ENCODE measurements at regions not wholly inside any gene's neighbourhood (a gene's known extent, or its start where the extent isn't known, plus 50 kb on each side); places are given as distances from the start of the nearest gene placed in this dataset.

- no peaks in the 10 kb centered on the region for H3K36me3 Mint-ChIP-seq
- no peak overlapping the region for H3K27ac Mint-ChIP-seq
- TF ChIP-seq CTCF (IDR thresholded peaks at IDR 0.05; ENCODE audit: unreplicated experiment): no peak
- no peaks in the 10 kb centered on the region for H3K9me3 Mint-ChIP-seq
- peaks cover 9% of the 10 kb centered on the region for H3K4me1 Mint-ChIP-seq
- DNase-seq (ENCODE audit: low spot score in 2 of 2, unreplicated experiment in 2 of 2): no peak
- no peaks in the 10 kb centered on the region for H3K27me3 Mint-ChIP-seq (ENCODE audit: low read depth)
- no peak overlapping the region for H3K4me3 Mint-ChIP-seq
These were observed 261.0 kb downstream of the PDGFC start for GRCh38 chr4:156710365-156711192.

- no peak for DNase-seq (ENCODE audit: low spot score in 2 of 2, unreplicated experiment in 2 of 2)
- Mint-ChIP-seq H3K4me3 (no peak overlapping the region), H3K4me1 (peaks cover 20% of the 10 kb centered on the region), H3K27me3 (ENCODE audit: low read depth) (no peaks in the 10 kb centered on the region), H3K36me3 (no peaks in the 10 kb centered on the region), H3K9me3 (no peaks in the 10 kb centered on the region), H3K27ac (no peak overlapping the region)
- TF ChIP-seq CTCF (IDR thresholded peaks at IDR 0.05; ENCODE audit: unreplicated experiment): no peak
These were observed 266.3 kb downstream of the PDGFC start for GRCh38 chr4:156705311-156705710.

GRCh38 chr4:156695163-156695562, 276.4 kb downstream of the PDGFC start:
- TF ChIP-seq CTCF (IDR thresholded peaks at IDR 0.05; ENCODE audit: unreplicated experiment): no peak

GRCh38 chr4:156694413-156694812, 277.2 kb downstream of the PDGFC start:
- TF ChIP-seq CTCF (IDR thresholded peaks at IDR 0.05; ENCODE audit: unreplicated experiment): no peak

More at GRCh38 chr4:156695163-156695562, 276.4 kb downstream of the PDGFC start:
- no peaks in the 10 kb centered on the region for H3K36me3 Mint-ChIP-seq
- peaks cover 4% of the 10 kb centered on the region for H3K9me3 Mint-ChIP-seq
- H3K4me3 Mint-ChIP-seq: no peak overlapping the region
- no peak overlapping the region for H3K27ac Mint-ChIP-seq
- H3K27me3 Mint-ChIP-seq (ENCODE audit: low read depth): no peaks in the 10 kb centered on the region
- H3K4me1 Mint-ChIP-seq: peaks cover 27% of the 10 kb centered on the region
- DNase-seq (ENCODE audit: low spot score in 2 of 2, unreplicated experiment in 2 of 2): no peak

GRCh38 chr4:156693557-156693956, 278.0 kb downstream of the PDGFC start:
- H3K27me3 Mint-ChIP-seq (ENCODE audit: low read depth): no peaks in the 10 kb centered on the region
- TF ChIP-seq CTCF (IDR thresholded peaks at IDR 0.05; ENCODE audit: unreplicated experiment): no peak
- H3K27ac Mint-ChIP-seq: no peak overlapping the region
- H3K9me3 Mint-ChIP-seq: no peaks in the 10 kb centered on the region
- no peak overlapping the region for H3K4me3 Mint-ChIP-seq
- peaks cover 27% of the 10 kb centered on the region for H3K4me1 Mint-ChIP-seq
- H3K36me3 Mint-ChIP-seq: no peaks in the 10 kb centered on the region
- DNase-seq (ENCODE audit: low spot score in 2 of 2, unreplicated experiment in 2 of 2): no peak

More at GRCh38 chr4:156694413-156694812, 277.2 kb downstream of the PDGFC start:
- H3K4me1 Mint-ChIP-seq: peaks cover 27% of the 10 kb centered on the region
- H3K4me3 Mint-ChIP-seq: no peak overlapping the region
- H3K36me3 Mint-ChIP-seq: no peaks in the 10 kb centered on the region
- peaks cover 4% of the 10 kb centered on the region for H3K9me3 Mint-ChIP-seq
- no peaks in the 10 kb centered on the region for H3K27me3 Mint-ChIP-seq (ENCODE audit: low read depth)
- DNase-seq (ENCODE audit: low spot score in 2 of 2, unreplicated experiment in 2 of 2): no peak
- H3K27ac Mint-ChIP-seq: peak overlapping the region; percentile 47

Measured in mesothelial cell of epicardium (in vitro differentiated cells).